IMR-90 (cell line): ENCODE measurements at regions not wholly inside any gene's neighbourhood (a gene's known extent, or its start where the extent isn't known, plus 50 kb on each side); places are given as distances from the start of the nearest gene placed in this dataset.

Experiments
- ATAC-seq: fragments of 200-7000 bp; cut with Tn5 transposase; 2 replicates; pipeline ENCODE4 v1.9.1; 2020; ENCODE audit warnings: low read depth, mild to moderate bottlenecking, moderate library complexity
- BruUV-seq: library from RNA; stranded (reverse); fragments of 400-500 nt; replicated peaks from 2 replicates; lab custom pipeline; 2021; lab: Mats Ljungman, UMichigan
- CTCF ChIA-PET: fragments of 300-600 bp; formaldehyde crosslinking; extraction: SDS; loops from one replicate; lab custom pipeline; 2021; ENCODE audit warnings: antibody characterized with exemption; lab: Yijun Ruan, JAX
- POLR2A ChIA-PET: fragments of 300-600 bp; sonication (Branson Sonifier 250); formaldehyde crosslinking; loops from one replicate; lab custom pipeline; 2022; ENCODE audit warnings: antibody characterized with exemption; ENCODE audit not compliant: unreplicated experiment; lab: Charles Lee
- DNase-seq: peaks from one replicate; pipeline ENCODE4 v3.0.0; 2013
- H2AFZ ChIP-seq: replicated peaks from 2 replicates; pipeline ENCODE3; 2013; ENCODE audit warnings: low read length, mild to moderate bottlenecking; ENCODE audit not compliant: poor library complexity
- H2AK5ac ChIP-seq: 2 replicates; pipeline ENCODE4 v1.6.1; 2013; ENCODE audit warnings: low read depth, low read length, inconsistent platforms
- H2AK9ac ChIP-seq: replicated peaks from 2 replicates; pipeline ENCODE3; 2013; ENCODE audit warnings: mild to moderate bottlenecking, low read depth, low read length, moderate library complexity; ENCODE audit not compliant: poor library complexity
- H2BK120ac ChIP-seq: 2 replicates; pipeline ENCODE4 v1.6.1; 2013; ENCODE audit warnings: low read depth, low read length, inconsistent platforms
- H2BK15ac ChIP-seq: 3 replicates; pipeline ENCODE4 v1.6.1; 2013; ENCODE audit warnings: low read depth, low read length, inconsistent platforms
- H2BK20ac ChIP-seq: 2 replicates; pipeline ENCODE4 v1.6.1; 2013; ENCODE audit warnings: low read depth, mild to moderate bottlenecking, inconsistent platforms, low read length, moderate library complexity
- H2BK5ac ChIP-seq: 2 replicates; pipeline ENCODE4 v1.6.1; 2013; ENCODE audit warnings: mild to moderate bottlenecking, low read depth, low read length, inconsistent platforms; ENCODE audit not compliant: poor library complexity, severe bottlenecking
- H3K14ac ChIP-seq: replicated peaks from 2 replicates; pipeline ENCODE4 v1.6.1; 2013; ENCODE audit warnings: low read depth, low read length, inconsistent platforms
- H3K18ac ChIP-seq: 2 replicates; pipeline ENCODE4 v1.6.1; 2013; ENCODE audit warnings: low read depth, low read length, control low read depth
- H3K23ac ChIP-seq: 2 replicates; pipeline ENCODE4 v1.6.1; 2013; ENCODE audit warnings: low read depth, low read length, inconsistent platforms
- H3K27ac ChIP-seq: 2 replicates; pipeline ENCODE4 v1.5.1; 2013; ENCODE audit warnings: mild to moderate bottlenecking, control low read depth, low read length; ENCODE audit not compliant: insufficient read depth
- H3K27me3 ChIP-seq: 2 replicates; pipeline ENCODE4 v1.6.1; 2013; ENCODE audit warnings: low read length; ENCODE audit not compliant: control insufficient read depth, insufficient read depth
- H3K36me3 ChIP-seq: 2 replicates; pipeline ENCODE4 v1.6.1; 2013; ENCODE audit warnings: low read length, mixed read lengths; ENCODE audit not compliant: control insufficient read depth, insufficient read depth
- H3K4ac ChIP-seq: 2 replicates; pipeline ENCODE4 v1.6.1; 2013; ENCODE audit warnings: low read depth, low read length, inconsistent platforms
- H3K4me1 ChIP-seq: 2 replicates; pipeline ENCODE4 v1.6.1; 2013; ENCODE audit warnings: low read length, mixed read lengths; ENCODE audit not compliant: control insufficient read depth, insufficient read depth
- H3K4me2 ChIP-seq: 2 replicates; pipeline ENCODE4 v1.6.1; 2013; ENCODE audit warnings: low read depth, mild to moderate bottlenecking, control low read depth, low read length, moderate library complexity
- H3K4me3 ChIP-seq: 2 replicates; pipeline ENCODE4 v1.5.1; 2013; ENCODE audit warnings: low read depth, mild to moderate bottlenecking, control low read depth, low read length, moderate library complexity; ENCODE audit not compliant: insufficient read depth
- H3K56ac ChIP-seq: 2 replicates; pipeline ENCODE4 v1.6.1; 2013; ENCODE audit warnings: low read length, inconsistent platforms; ENCODE audit not compliant: insufficient read depth; ENCODE audit errors: extremely low read depth
- H3K79me1 ChIP-seq, 2 experiments: 2 replicates each; pipeline ENCODE4 v1.6.1; 2013; ENCODE audit warnings: low read length in 2 of 2, inconsistent platforms in 1 of 2, low read depth in 1 of 2
- H3K9ac ChIP-seq: 2 replicates; pipeline ENCODE4 v1.6.1; 2013; ENCODE audit warnings: low read depth, low read length, control low read depth
- H3K9me1 ChIP-seq: 2 replicates; pipeline ENCODE4 v1.6.1; 2013; ENCODE audit warnings: low read length, inconsistent platforms; ENCODE audit not compliant: insufficient read depth
- H3K9me3 ChIP-seq: 2 replicates; pipeline ENCODE4 v1.6.1; 2013; ENCODE audit warnings: low read length; ENCODE audit not compliant: control insufficient read depth, insufficient read depth
- H4K20me1 ChIP-seq: 2 replicates; pipeline ENCODE4 v1.6.1; 2013; ENCODE audit warnings: low read length, inconsistent platforms; ENCODE audit not compliant: insufficient read depth
- H4K5ac ChIP-seq: 2 replicates; pipeline ENCODE4 v1.6.1; 2013; ENCODE audit warnings: mild to moderate bottlenecking, low read depth, low read length, control low read depth
- H4K8ac ChIP-seq, 2 experiments: 2 replicates each; pipeline ENCODE4 v1.6.1; 2013; ENCODE audit warnings: low read depth in 2 of 2, low read length in 2 of 2, control low read depth in 1 of 2, inconsistent platforms in 1 of 2
- H4K91ac ChIP-seq: 2 replicates; pipeline ENCODE4 v1.6.1; 2013; ENCODE audit warnings: low read depth, low read length, inconsistent platforms; ENCODE audit not compliant: insufficient read depth
- CEBPB ChIP-seq: IDR thresholded peaks from 2 replicates; pipeline ENCODE4 v1.6.1; 2012; ENCODE audit warnings: low read depth, low read length, improper control_type of control experiment
- CTCF ChIP-seq: conservative IDR thresholded peaks from 2 replicates; pipeline ENCODE4 v1.5.1; 2012; ENCODE audit warnings: mild to moderate bottlenecking, low read depth, low read length, improper control_type of control experiment
- FOS ChIP-seq: fragments of 150-350 bp; IDR thresholded peaks from 2 replicates; pipeline ENCODE4 v1.6.1; 2016; ENCODE audit warnings: low read depth, low read length
- MAFK ChIP-seq: IDR thresholded peaks from 2 replicates; pipeline ENCODE4 v1.6.1; 2012; ENCODE audit warnings: low read depth, low read length, improper control_type of control experiment
- MAZ ChIP-seq: IDR thresholded peaks from 2 replicates; pipeline ENCODE4 v1.6.1; 2012; ENCODE audit warnings: low read depth, mild to moderate bottlenecking, low read length, improper control_type of control experiment, moderate library complexity, borderline replicate concordance
- MXI1 ChIP-seq: IDR thresholded peaks from 2 replicates; pipeline ENCODE4 v1.6.1; 2012; ENCODE audit warnings: low read depth, mild to moderate bottlenecking, low read length, moderate library complexity, borderline replicate concordance
- POLR2A ChIP-seq: IDR thresholded peaks from 2 replicates; pipeline ENCODE4 v1.6.1; 2012; ENCODE audit warnings: mild to moderate bottlenecking, low read depth, low read length
- RCOR1 ChIP-seq: IDR thresholded peaks from 2 replicates; pipeline ENCODE4 v1.6.1; 2012; ENCODE audit warnings: mild to moderate bottlenecking, low read length, improper control_type of control experiment; ENCODE audit not compliant: insufficient replicate concordance
- RFX5 ChIP-seq: IDR thresholded peaks from 2 replicates; pipeline ENCODE4 v1.8.0; 2012; ENCODE audit warnings: low read depth, mild to moderate bottlenecking, low read length, moderate library complexity
- USF2 ChIP-seq: fragments of 150-350 bp; IDR thresholded peaks from 2 replicates; pipeline ENCODE4 v1.6.1; 2017; ENCODE audit warnings: mild to moderate bottlenecking, antibody characterized with exemption, low read length, low read depth
- whole genome bisulfite sequencing, 2 experiments: methylation state at CpG; one replicate each; pipeline versions ENCODE4 v1.1.5 to v1.1.7; 2013; ENCODE audit warnings: missing lambda C conversion rate in 2 of 2; ENCODE audit not compliant: insufficient read length in 1 of 2; ENCODE audit errors: extremely low coverage in 2 of 2; 5-methylcytosine and 5-hydroxymethylcytosine counted together
- dilution Hi-C: fragments of 300-500 bp; cut with HindIII; formaldehyde crosslinking; loops from one replicate; pipeline ENCODE4 v1.14.3; 2018; ENCODE audit warnings: low sequenced_read_pairs; ENCODE audit not compliant: unreplicated experiment
- in situ Hi-C: fragments of 300-500 bp; cut with MboI; formaldehyde crosslinking; loops from 3 replicates; pipeline ENCODE4 v1.14.3; 2019; ENCODE audit warnings: low sequenced_read_pairs, inconsistent platforms, mixed read lengths
- intact Hi-C: fragments of 100-400 bp; cut with micrococcal nuclease; formaldehyde crosslinking; loops from 2 replicates; pipeline ENCODE4 v1.10.0; 2022

GRCh38 chr4:71167083-71167482 is 171.7 kb upstream of the SLC4A4 start:
- H3K56ac ChIP-seq: no peak overlapping the region
- H3K4me1 ChIP-seq: peaks cover 3% of the 10 kb centered on the region
- BruUV-seq: no TSS peak
- H2AK5ac ChIP-seq: peak overlapping the region; percentile 10; the same call in 1 of the 2 replicates
- WGBS, 2 experiments: no CpG with 5 or more reads among the region's 3 CpGs
- H4K5ac ChIP-seq: peak overlapping the region; percentile 63; the same call in 1 of the 2 replicates
- no peaks in the 10 kb centered on the region for H3K79me1 ChIP-seq
- no peak overlapping the region for H3K9ac ChIP-seq
- H4K91ac ChIP-seq: no peak overlapping the region
- no peak overlapping the region for H2AFZ ChIP-seq
- no peak overlapping the region for H2BK15ac ChIP-seq
- intact Hi-C loops: no loop called here
- no peak overlapping the region for H3K23ac ChIP-seq
- H3K14ac ChIP-seq: no peak overlapping the region
- H2AK9ac ChIP-seq: no peak overlapping the region
- no peak; the same call in 1 of the 2 replicates for ATAC-seq
- no peaks in the 10 kb centered on the region for H3K9me1 ChIP-seq
- H3K4me3 ChIP-seq: no peak overlapping the region
- TF ChIP-seq MAFK (no peak), MXI1 (no peak), MAZ (no peak), CTCF (no peak), RCOR1 (no peak), FOS (no peak), RFX5 (no peak), POLR2A (no peak), CEBPB (no peak), USF2 (no peak)
- no peak overlapping the region for H2BK120ac ChIP-seq
- no peak overlapping the region; the same call in 1 of the 2 replicates for H3K4ac ChIP-seq
- H3K18ac ChIP-seq: peak overlapping the region; percentile 52
- in situ Hi-C loops: no loop called here
- no peaks in the 10 kb centered on the region for H4K20me1 ChIP-seq
- no peaks in the 10 kb centered on the region for H3K27me3 ChIP-seq
- 0 out of 2 replicates have a peak overlapping the region, but pooled peaks have one; percentile 31 for H3K4me2 ChIP-seq
- no peaks in the 10 kb centered on the region for H3K36me3 ChIP-seq
- POLR2A ChIA-PET: no interaction called here
- peaks cover 2% of the 10 kb centered on the region; the same call in 1 of the 2 replicates for H3K9me3 ChIP-seq
- peak overlapping the region; percentile 2; the same call in 1 of the 2 replicates for H3K27ac ChIP-seq
- CTCF ChIA-PET: no interaction called here
- dilution Hi-C loops: no loop called here
- DNase-seq: no peak
- H4K8ac ChIP-seq: no peak overlapping the region
- H2BK5ac ChIP-seq: no peak overlapping the region
- no peak overlapping the region for H2BK20ac ChIP-seq
